ENCODE measurements at regions not wholly inside any gene's neighbourhood (a gene's known extent, or its start where the extent isn't known, plus 50 kb on each side); places are given as distances from the start of the nearest gene placed in this dataset.

GRCh38 chr2:204015118-204015843 lies 78.7 kb downstream of the ICOS start:
- ATAC-seq: no peak
- no peak for FAIRE-seq

GRCh38 chr2:204018717-204019116 lies 82.2 kb downstream of the ICOS start:
- DNase-seq (ENCODE audit: low spot score) (no peak), ATAC-seq (no peak), FAIRE-seq (no peak)
- H3K27me3 ChIP-seq (ENCODE audit: control insufficient read depth in 1 of 2, insufficient read depth in 2 of 2, low read length in 2 of 2): no peaks in the 10 kb centered on the region
- H3K36me3 ChIP-seq (replicated peaks in 1 of 2; ENCODE audit: control insufficient read depth in 1 of 2, insufficient read depth in 2 of 2, low read length in 2 of 2): no peaks in the 10 kb centered on the region
- H3K4me1 ChIP-seq (ENCODE audit: insufficient read depth, low read length): no peaks in the 10 kb centered on the region
- H3K4me2 ChIP-seq (ENCODE audit: low read depth, low read length): no peak overlapping the region
- CTCF ChIA-PET (ENCODE audit: low intra/inter-chr PET ratio, low total read pairs): no interaction called here
- no peaks in the 10 kb centered on the region for H3K9me3 ChIP-seq (ENCODE audit: low read length)
- H3K79me2 ChIP-seq (ENCODE audit: insufficient read depth, low read length): no peaks in the 10 kb centered on the region
- TF ChIP-seq ZNF224 (CRISPR knock-in tag; IDR thresholded peaks at IDR 0.05) (no peak), HCFC1 (IDR thresholded peaks at IDR 0.05; ENCODE audit: low read depth, low read length) (no peak), PAXIP1 (CRISPR knock-in tag; conservative IDR thresholded peaks at IDR 0.05) (no peak), TP53 (CRISPR knock-in tag; conservative IDR thresholded peaks at IDR 0.05) (no peak), SNAPC5 (CRISPR knock-in tag; IDR thresholded peaks at IDR 0.05; ENCODE audit: borderline replicate concordance) (no peak), ZMYM4 (CRISPR knock-in tag; IDR thresholded peaks at IDR 0.05) (no peak), YY1 (IDR thresholded peaks at IDR 0.05; ENCODE audit: insufficient read depth, insufficient replicate concordance, low read depth, low read length) (no peak), ARID3A (IDR thresholded peaks at IDR 0.05; ENCODE audit: low read depth, low read length) (no peak)
- no peak overlapping the region for H2AFZ ChIP-seq (ENCODE audit: low read length)
- H3K27ac ChIP-seq (ENCODE audit: extremely low read length, insufficient read depth, low read length): no peak overlapping the region
- POLR2A ChIA-PET: no interaction called here
- no TSS peak for BruUV-seq (replicated peaks)
- in situ Hi-C loops (cut with HindIII; ENCODE audit: extremely low pct_ligation_motif_present, low pct_unique_long_range_greater_than_20kb) (no loop called here), intact Hi-C loops (cut with micrococcal nuclease; ENCODE audit: unreplicated experiment) (no loop called here)
- no peak overlapping the region for H3K4me3 ChIP-seq (replicated peaks in 1 of 3; ENCODE audit: insufficient read depth in 1 of 3, low read depth in 2 of 3, low read length in 3 of 3)
- whole genome bisulfite sequencing (ENCODE audit: low lambda C conversion rate): 22% methylated on average over 6 of the region's 6 CpGs
- no peaks in the 10 kb centered on the region for H4K20me1 ChIP-seq (ENCODE audit: insufficient read depth, low read length)
- H3K9ac ChIP-seq (ENCODE audit: insufficient read depth, low read depth, low read length): no peak overlapping the region

More at GRCh38 chr2:204015118-204015843, 78.7 kb downstream of the ICOS start:
- Histone ChIP-seq H2AFZ (ENCODE audit: low read length) (no peak overlapping the region), H3K79me2 (ENCODE audit: insufficient read depth, low read length) (no peaks in the 10 kb centered on the region), H3K27ac (ENCODE audit: extremely low read length, insufficient read depth, low read length) (no peak overlapping the region), H4K20me1 (ENCODE audit: insufficient read depth, low read length) (no peaks in the 10 kb centered on the region), H3K27me3 (ENCODE audit: control insufficient read depth in 1 of 2, insufficient read depth in 2 of 2, low read length in 2 of 2) (no peaks in the 10 kb centered on the region), H3K4me3 (replicated peaks in 1 of 3; ENCODE audit: insufficient read depth in 1 of 3, low read depth in 2 of 3, low read length in 3 of 3) (no peak overlapping the region), H3K9me3 (ENCODE audit: low read length) (no peaks in the 10 kb centered on the region), H3K9ac (ENCODE audit: insufficient read depth, low read depth, low read length) (no peak overlapping the region), H3K4me1 (ENCODE audit: insufficient read depth, low read length) (no peaks in the 10 kb centered on the region), H3K36me3 (replicated peaks in 1 of 2; ENCODE audit: control insufficient read depth in 1 of 2, insufficient read depth in 2 of 2, low read length in 2 of 2) (no peaks in the 10 kb centered on the region), H3K4me2 (ENCODE audit: low read depth, low read length) (no peak overlapping the region)
- ChIA-PET POLR2A (no interaction called here), CTCF (ENCODE audit: low intra/inter-chr PET ratio, low total read pairs) (no interaction called here)
- no peak for TF ChIP-seq SATB2 (CRISPR knock-in tag; IDR thresholded peaks at IDR 0.05)
- peak; percentile 82 for TF ChIP-seq CREB1 (IDR thresholded peaks at IDR 0.05)
- TF ChIP-seq CREB1 (CRISPR knock-in tag; IDR thresholded peaks at IDR 0.05): no peak
- no peak for TF ChIP-seq ELF1 (CRISPR knock-in tag; IDR thresholded peaks at IDR 0.05)
- no peak for TF ChIP-seq GATA4 (IDR thresholded peaks at IDR 0.05; ENCODE audit: borderline replicate concordance, low read depth)
- DNase-seq (ENCODE audit: low spot score): no peak
- 18% methylated on average over 8 of the region's 8 CpGs for WGBS (ENCODE audit: low lambda C conversion rate)
- in situ Hi-C loops (cut with HindIII; ENCODE audit: extremely low pct_ligation_motif_present, low pct_unique_long_range_greater_than_20kb): no loop called here
- intact Hi-C loops (cut with micrococcal nuclease; ENCODE audit: unreplicated experiment): no loop called here
- no TSS peak for BruUV-seq (replicated peaks)
